ENCODE measurements at regions not wholly inside any gene's neighbourhood (a gene's known extent, or its start where the extent isn't known, plus 50 kb on each side); places are given as distances from the start of the nearest gene placed in this dataset.

- POLR2A ChIA-PET, result no interaction called here
- 97% methylated on average over 4 of the region's 4 CpGs for WGBS (ENCODE audit: insufficient coverage, insufficient replicate concordance, low lambda C conversion rate, missing lambda C conversion rate)
- no peaks in the 10 kb centered on the region for H3K36me3 ChIP-seq (ENCODE audit: control insufficient read depth in 2 of 2, insufficient read depth in 2 of 2, low read length in 1 of 2)
- H2AFZ ChIP-seq (ENCODE audit: control insufficient read depth, low read depth, low read length), result no peak overlapping the region
- BruUV-seq (replicated peaks), result no TSS peak
- H3K4me2 ChIP-seq (ENCODE audit: control insufficient read depth, insufficient read depth), result no peak overlapping the region
- no peak overlapping the region for H3K4me3 ChIP-seq
- in situ Hi-C loops (cut with MboI) (no loop called here), intact Hi-C loops (cut with micrococcal nuclease; ENCODE audit: unreplicated experiment) (no loop called here)
- no peak for FAIRE-seq
- no peaks in the 10 kb centered on the region for H4K20me1 ChIP-seq (ENCODE audit: control insufficient read depth, insufficient read depth)
- RAD21 ChIA-PET (ENCODE audit: unreplicated experiment), result no interaction called here
- TF ChIP-seq, protein P1, sequence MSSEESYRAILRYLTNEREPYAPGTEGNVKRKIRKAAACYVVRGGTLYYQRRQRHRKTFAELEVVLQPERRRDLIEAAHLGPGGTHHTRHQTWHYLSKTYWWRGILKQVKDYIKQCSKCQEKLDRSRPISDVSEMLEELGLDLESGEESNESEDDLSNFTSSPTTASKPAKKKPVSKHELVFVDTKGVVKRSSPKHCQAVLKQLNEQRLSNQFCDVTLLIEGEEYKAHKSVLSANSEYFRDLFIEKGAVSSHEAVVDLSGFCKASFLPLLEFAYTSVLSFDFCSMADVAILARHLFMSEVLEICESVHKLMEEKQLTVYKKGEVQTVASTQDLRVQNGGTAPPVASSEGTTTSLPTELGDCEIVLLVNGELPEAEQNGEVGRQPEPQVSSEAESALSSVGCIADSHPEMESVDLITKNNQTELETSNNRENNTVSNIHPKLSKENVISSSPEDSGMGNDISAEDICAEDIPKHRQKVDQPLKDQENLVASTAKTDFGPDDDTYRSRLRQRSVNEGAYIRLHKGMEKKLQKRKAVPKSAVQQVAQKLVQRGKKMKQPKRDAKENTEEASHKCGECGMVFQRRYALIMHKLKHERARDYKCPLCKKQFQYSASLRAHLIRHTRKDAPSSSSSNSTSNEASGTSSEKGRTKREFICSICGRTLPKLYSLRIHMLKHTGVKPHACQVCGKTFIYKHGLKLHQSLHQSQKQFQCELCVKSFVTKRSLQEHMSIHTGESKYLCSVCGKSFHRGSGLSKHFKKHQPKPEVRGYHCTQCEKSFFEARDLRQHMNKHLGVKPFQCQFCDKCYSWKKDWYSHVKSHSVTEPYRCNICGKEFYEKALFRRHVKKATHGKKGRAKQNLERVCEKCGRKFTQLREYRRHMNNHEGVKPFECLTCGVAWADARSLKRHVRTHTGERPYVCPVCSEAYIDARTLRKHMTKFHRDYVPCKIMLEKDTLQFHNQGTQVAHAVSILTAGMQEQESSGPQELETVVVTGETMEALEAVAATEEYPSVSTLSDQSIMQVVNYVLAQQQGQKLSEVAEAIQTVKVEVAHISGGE (CRISPR knock-in tag; IDR thresholded peaks at IDR 0.05), result no peak
- TF ChIP-seq ZZZ3 (IDR thresholded peaks at IDR 0.05; ENCODE audit: control insufficient read depth, insufficient read length, low read depth) (no peak), MAX (IDR thresholded peaks at IDR 0.05; ENCODE audit: low read depth, low read length) (no peak), CUX1 (IDR thresholded peaks at IDR 0.05; ENCODE audit: insufficient replicate concordance, low read depth, low read length) (no peak), SREBF1 (IDR thresholded peaks at IDR 0.05; ENCODE audit: low read length) (no peak), MXI1 (IDR thresholded peaks at IDR 0.05; ENCODE audit: low read depth, low read length) (no peak), FOXK2 (IDR thresholded peaks at IDR 0.05) (no peak), MYC (IDR thresholded peaks at IDR 0.05; ENCODE audit: insufficient read depth, insufficient read length, insufficient replicate concordance, low read length, severe bottlenecking) (no peak)
- no peak overlapping the region for H3K9ac ChIP-seq (ENCODE audit: control insufficient read depth, insufficient read depth, low read length)
- no peaks in the 10 kb centered on the region for H3K4me1 ChIP-seq (ENCODE audit: control insufficient read depth, insufficient read depth, low read length)
- no peaks in the 10 kb centered on the region for H3K27me3 ChIP-seq (replicated peaks in 1 of 2; ENCODE audit: control insufficient read depth in 2 of 2, insufficient read depth in 2 of 2, low read length in 1 of 2)
- no peak overlapping the region for H3K27ac ChIP-seq (ENCODE audit: control insufficient read depth, insufficient read depth)
- SMC1A ChIA-PET (ENCODE audit: uncharacterized antibody, unreplicated experiment), result no interaction called here
- DNase-seq (ENCODE audit: low read depth, low spot score), result no peak
- H3K79me2 ChIP-seq (ENCODE audit: control insufficient read depth, insufficient read depth, low read length), result no peaks in the 10 kb centered on the region
- ATAC-seq, result no peak
- no peaks in the 10 kb centered on the region for H3K9me3 ChIP-seq (replicated peaks; ENCODE audit: control insufficient read depth, insufficient read depth, low read length)
- CTCF ChIA-PET, result no interaction called here
These were observed 375.2 kb downstream of the ARL4A start for GRCh38 chr7:13062631-13063030.

All from GM12878 (cell line).